GM21360 (cell line): ENCODE measurements at regions not wholly inside any gene's neighbourhood (a gene's known extent, or its start where the extent isn't known, plus 50 kb on each side); places are given as distances from the start of the nearest gene placed in this dataset.

ENCODE experiments used
- ATAC-seq: cut with Tn5 transposase; IDR thresholded peaks from one replicate; pipeline ENCODE4 v1.9.1; 2021; ENCODE audit warnings: mild to moderate bottlenecking, moderate library complexity; ENCODE audit not compliant: unreplicated experiment

DNA sequence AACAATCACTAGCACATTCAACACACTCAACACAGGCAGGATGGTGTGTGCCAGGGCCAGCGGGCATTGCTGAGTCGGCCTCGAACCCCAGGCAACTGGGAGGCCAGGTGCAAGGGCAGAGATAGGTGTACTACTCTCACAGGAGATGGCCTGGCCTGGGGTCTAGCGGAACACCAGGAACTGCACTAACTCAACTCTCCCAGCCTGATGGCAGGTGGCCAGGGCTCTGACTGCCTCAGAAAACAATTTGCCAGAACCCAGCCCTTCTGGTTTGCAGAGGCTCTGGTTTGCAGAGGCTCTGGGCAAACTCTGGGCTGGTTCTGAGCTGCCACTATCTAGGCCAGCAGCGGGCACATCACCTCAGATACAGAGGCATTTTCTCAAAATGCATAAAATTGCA lies 229.2 kb upstream of the CHRNA7 start:
- no peak for ATAC-seq

DNA sequence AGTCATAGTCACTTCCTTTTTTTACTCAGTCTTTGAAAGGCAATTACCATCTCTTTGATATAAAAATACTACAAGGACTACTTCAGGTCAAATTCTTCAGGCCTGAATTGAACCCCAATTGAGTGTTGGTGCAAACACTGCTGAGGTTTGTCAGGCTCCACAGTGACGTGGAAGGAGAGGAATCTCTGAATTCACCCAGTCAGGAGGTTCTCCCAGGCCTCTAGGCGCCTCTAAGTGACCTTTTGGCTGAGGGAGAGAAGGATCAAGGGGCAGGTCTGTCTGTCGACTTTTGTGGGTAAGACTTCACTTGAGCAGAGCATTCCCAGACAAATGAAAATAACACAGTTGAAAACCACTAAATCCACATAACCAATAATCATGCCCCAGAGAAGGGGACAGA lies 227.6 kb upstream of the CHRNA7 start:
- no peak for ATAC-seq

DNA sequence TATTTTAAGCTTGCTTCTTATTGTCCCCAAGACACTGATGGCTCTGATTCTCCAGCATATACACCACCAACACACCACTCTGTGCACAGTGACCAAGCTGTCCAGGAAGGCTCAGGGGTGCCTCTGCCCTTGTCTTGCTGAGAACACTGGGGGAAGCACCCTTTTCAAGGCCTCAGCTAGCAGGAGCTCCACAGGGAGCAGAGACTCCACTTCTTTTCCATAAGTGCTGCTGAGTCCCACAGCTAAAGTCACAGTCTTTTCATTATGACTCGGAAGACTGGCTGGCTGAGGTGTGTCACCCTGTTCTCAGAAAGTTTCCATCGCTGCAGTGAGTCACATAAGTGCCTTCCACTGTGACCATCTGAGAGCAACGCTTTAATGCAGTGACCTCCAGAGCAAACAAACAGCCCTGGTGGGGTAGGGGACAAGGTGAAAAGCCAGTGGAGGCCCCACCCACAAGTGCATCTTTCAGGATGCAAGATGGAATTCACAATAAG lies 226.9 kb upstream of the CHRNA7 start:
- no peak for ATAC-seq

DNA sequence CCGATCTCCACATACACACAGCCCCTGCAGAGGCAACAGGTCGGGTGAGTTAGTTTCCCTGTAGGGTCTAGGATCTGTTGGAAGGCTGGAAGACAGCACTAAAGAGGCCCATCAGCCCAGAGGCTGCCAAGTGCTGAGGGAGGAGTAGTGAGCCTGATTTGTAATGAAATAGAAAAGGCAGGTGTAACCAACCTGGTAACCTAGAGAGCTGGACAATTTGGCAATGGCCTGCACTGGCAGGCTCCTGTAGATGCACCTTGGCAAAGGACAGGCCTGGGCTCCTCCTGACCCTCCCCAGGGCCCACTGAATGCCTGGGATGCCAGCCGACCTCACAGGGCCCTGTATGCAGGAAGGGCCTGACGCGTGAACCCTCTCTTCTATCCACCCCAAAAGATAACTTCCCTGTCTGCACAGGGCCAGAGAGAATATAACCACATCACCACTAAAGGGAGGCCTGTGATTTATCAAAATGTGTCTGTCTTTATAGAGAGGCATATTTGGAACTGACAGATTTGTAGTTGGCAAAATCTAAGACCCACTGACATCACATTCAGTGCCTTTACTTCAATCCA lies 225.1 kb upstream of the CHRNA7 start:
- no peak for ATAC-seq

DNA sequence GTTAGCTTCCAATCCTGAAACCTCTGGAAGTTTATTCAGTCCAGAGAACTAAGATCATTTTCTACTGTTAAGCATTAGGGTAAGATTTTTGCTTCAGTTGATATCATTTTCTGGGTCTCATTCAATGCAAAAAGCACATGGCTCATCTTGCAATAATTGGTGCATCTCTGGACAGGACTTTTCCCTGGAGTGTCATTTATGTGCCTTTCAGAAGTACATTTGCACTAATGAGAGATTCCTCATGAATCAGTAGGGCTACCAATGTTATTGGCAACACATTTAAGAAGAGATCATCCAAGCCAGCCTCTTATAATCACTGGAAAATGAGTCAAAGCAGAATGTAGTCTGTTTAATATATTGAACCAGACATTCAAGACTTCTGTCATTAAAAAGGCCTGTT lies 224.2 kb upstream of the CHRNA7 start:
- ATAC-seq, result no peak

DNA sequence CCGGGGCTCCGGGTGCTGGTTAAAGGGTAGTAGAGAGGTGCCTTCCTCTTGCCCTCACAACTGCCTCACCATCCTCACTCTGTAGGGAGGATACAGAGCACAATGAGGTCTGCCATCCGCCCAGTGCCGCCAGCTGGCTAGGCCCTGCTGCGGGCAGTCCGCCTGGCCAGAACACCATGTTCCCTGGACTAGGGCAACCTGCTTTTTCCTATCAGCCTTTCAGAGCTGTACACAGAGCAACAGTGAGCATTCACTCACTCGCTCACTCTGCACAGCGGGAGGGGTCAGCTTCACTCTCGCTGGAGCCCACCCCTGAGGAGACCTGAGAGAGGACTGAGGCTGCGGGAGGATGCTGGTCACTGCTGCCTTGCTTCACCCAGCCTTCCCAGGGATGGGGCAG lies 218.7 kb upstream of the CHRNA7 start:
- no peak for ATAC-seq

DNA sequence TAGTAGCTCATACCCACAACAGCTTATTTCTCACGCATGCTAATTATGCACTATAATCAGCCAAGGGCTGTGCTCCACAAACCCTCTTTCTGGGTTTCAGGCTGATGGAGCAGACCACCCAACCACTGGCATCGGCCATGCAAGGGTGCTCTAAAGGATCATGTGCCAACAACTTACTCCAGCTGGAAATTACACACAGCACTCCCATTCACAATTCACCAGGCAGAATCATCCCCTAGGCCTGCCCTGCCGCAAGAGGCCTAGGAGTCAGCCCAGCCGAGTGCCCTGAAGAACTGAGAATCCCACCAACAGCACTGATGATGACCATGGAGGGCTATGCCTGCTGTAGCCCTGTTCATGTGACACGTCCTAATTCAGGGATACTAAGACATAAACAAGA lies 216.2 kb upstream of the CHRNA7 start:
- no peak for ATAC-seq

DNA sequence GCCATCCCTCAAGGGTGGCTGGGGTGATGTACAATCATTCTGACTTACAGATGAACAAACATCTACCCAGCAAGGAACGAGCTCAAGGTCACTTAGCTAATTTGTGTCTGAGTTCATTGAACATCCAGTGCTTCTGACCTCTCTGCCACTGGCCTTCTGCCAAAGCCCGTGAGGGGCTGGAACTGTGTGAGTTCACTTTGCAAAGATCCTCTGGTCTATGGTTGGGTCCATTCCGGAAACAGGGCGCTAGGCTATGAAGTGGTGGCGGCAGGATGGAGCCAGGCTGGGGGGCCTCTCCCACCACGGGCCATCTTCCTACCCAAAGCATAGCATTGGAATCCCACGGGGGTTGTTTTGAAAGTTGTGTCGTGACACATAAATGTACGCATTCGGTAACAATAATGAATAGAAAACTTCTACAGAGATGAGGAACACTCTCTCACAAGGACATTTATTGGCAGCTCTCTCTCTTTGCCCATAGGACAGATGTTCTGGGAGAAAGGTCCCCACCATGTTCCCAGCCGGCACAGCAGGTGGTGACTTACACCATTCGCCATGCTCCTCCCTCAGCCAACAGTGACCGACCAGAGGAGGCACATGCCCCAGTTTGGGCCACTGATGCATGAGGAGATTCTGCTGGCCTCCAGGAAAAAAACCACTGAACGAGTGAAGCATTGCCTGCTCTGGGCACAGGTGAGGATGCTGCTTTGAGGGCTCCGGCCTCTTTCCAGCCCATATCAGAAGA lies 214.7 kb upstream of the CHRNA7 start:
- ATAC-seq, result no peak

DNA sequence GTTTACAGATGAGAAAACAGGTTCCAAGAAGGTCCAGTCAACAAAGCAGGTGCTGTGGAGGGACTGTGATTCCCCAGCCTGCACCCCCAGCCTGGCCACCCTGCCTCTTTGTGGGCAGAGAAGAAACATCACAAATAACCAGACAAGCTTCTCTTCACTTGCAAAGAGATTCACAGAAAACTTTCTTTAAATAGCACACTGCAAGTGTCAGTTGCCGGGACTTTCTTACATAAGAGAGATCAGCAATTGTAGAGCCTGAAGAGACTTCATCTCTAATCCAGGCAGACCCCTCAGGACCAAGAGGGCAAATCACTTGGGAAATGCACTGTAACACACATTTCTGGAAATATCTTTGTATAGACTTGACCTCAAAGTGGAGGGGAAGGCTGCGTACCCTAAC lies 207.9 kb upstream of the CHRNA7 start:
- no peak for ATAC-seq

DNA sequence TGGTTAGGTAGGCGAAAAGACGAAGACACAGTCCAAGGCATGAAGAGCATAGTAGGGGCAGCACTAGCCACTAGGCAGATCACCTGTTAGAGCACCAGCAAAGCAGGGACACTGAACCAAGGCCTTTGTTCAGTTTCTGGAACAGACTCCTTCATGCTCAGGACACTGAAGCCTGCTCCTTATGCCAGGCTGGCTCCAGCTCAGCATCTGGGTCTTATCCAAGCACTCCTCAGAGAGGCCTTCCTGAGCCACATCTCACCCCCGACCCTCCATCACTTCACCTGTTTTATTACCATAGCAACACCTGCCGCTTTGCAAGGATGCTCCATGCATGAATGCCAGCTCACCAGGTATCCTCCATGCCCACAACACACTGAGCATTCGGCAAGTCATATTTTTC lies 206.3 kb upstream of the CHRNA7 start:
- no peak for ATAC-seq

DNA sequence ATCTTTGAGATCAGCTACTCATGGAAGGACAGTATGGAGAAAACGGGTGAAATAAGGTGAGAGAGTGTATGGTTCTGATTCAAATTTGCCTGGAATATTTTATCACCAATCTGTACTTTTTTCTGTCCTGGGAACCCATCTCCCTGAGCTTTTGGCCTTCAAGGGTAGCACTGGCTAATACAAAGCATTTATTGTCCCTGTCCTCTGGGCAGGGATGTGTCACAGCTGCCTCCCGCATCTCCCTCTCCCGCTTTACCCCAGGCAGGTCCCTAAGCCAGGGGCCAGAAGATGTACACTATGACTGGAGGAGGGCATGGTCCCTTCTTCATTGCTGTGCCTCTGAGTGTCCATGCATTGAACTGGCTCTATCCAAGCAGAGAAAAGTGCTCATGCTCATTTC lies 201.7 kb upstream of the CHRNA7 start:
- no peak for ATAC-seq

DNA sequence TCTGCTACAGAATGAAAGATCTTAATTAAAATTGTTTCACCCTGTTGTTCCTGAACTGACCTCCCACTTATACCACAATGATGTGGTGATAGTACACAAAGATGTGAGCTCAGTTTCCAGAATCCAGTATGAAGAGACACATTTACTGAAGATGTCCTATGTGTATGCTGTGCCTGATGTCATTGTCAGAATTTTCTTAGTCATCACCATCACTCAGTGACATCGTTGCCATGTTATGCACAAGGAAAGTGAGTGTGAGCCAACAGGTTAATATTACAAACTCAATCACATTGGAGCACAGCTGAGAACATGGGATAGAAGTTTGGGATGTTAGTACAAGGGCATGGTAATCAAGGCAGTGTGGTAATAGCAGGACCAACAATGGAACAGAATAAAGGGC lies 199.7 kb upstream of the CHRNA7 start:
- ATAC-seq, result no peak

DNA sequence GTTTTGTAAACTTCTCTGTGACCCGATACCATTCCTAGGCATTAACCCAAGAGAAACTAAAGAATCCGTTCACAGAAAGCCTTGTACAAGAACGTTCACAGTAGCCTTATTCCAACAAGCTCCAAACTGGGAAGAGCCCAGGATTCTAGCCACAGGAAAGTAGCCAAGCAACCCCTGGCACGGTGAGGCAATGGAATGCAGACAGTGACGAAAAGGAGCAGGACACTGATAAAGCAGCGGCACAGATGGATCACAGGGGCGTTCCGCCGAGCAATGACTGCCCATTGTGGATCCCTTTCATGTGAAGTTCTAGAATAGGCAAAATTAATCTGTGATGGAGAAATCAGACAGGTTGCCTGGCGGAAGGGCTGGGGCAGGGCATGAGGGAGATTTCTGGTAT lies 198.7 kb upstream of the CHRNA7 start:
- ATAC-seq, result no peak

DNA sequence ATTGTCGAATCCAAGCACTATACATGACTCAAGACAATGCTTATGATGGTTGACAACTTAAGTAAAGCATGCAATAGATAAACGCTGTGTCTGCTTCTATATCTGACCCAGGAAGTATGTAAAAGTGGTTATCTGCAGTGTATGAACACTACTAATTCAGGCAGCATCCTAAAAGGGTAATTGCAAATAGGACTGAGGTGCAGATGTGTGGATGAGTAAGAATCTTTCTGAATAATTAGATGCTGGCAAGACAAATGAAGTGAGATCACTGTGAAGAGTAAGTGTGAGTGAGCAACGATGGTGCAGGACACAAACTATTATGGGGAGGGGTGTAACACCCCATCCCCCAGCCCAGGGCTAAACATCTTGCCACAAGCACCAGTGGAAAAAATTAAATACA lies 195.7 kb upstream of the CHRNA7 start:
- ATAC-seq, result no peak

DNA sequence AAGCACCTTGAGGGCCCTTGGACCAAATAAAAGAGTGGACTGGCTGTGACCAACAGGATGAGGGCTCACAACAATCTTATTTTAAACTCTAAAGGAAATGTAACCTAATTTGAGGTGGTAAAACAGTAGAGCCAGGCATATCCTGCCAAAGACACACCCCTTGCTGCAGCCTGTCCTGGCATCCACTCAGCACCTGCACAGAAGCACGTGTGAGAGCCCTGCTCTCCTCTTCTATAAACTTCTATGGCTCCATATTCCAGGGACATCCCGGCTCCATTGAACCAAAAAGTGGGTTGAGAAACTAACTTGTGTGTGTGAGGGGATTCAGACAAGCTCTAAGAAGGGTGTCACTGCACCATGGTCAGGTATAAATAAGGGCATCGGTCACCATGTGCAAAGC lies 190.9 kb upstream of the CHRNA7 start:
- ATAC-seq, result no peak

DNA sequence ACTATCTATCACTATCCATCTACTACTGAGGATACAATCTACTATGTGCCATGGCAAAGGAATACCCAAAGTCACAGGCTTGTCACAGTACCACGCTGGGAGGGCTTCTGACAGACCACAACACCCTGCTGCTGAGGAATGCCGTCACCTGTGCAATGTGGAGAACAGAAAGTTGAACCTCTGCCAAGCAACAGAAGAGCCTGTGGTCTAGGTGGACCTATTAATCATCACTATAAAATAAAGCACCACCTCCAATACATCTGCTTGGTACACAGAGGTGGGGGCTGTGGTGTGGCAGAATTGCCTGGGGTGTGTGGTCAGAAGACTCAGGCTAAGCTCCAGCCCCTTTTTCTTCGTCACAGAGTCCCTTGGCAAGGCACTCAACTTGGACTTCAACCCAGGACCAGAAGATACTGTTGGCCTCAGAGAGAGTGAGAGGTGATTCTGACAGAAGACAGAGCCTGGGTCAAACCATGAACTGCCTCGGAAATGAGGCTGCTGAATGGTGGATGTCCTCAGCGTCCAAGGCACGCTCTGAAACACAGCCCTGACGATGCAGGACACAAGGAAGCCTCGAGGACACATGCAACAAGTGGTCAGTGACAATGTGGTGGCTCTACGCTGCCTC lies 189.4 kb upstream of the CHRNA7 start:
- ATAC-seq, result no peak

DNA sequence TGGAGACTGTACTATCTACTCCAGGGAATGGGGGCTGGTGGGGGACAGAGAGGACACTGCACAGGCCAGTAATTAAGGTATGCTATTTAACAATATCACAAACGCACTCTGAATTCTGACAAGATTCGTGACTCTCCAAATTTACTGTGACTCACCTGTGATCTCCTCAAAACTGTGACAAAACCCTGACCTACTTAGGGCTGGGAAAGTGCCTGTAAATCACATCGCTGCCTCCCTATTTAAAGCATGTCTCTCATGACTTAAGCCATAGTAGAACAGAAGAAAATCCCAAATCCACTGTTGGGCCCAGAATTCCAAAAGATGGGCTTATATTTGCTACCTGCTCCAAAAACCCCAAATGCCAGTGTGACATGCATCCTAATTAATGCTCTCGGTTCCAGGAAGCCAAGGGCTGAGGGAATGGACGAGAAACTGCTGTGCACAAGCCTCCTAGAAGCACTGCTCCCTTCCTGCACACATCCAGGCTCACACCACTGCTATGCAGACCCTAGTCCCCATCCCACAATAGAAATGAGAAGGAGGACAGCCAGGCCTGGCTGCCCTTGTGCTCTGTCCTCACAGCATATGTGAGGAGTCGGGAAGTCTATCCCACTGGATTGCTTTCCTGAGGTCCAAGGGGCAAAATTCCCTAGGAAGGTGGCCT lies 187.7 kb upstream of the CHRNA7 start:
- ATAC-seq, result no peak

DNA sequence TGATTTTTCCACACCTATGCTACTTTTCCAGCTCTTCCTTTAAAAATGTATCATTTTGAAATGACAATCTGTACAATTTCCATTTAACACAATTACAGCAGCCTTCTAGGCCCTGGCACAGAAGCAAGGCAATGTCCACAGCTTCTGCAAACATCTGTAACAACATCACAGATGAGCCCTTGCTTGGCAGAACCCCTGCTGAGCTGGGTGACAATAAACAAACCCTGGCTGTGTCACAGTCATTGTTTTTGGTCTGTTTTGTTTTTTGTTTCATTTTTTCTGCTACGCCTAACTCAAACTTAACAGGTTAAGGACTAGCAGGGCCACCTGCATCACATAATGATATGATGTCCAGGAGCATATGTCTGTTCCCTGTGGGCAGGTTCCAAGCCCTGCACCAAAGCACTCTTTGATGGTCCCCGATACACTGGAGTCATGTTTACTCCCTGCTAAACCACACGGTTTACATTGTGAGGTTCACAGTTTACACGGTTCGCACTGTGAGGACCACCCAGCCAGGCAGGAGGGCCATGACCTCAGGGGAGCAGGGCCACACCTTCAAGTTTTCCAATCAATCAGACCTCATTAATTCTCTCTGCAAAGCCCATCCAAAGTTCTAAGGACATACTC lies 186.8 kb upstream of the CHRNA7 start:
- ATAC-seq, result no peak

DNA sequence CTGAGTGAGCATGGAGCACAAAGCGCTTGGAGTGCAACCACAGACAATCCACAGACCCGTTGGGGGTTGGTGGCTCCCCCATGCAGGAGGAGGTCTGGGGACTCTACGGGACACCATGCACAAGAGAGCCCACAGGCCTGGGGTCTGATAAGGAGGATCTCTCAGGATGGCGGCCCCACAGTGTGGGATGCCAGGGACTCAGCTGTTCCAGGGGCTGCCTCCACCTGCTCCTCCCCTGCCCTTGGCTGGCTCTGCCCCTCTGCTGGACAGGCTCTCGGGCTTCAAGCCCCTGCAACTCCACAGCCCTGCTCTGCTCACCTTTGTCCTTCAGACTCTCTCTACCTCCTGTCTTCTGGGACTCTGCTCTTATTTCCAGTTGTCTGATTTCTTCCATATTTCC lies 184.5 kb upstream of the CHRNA7 start:
- no peak for ATAC-seq

DNA sequence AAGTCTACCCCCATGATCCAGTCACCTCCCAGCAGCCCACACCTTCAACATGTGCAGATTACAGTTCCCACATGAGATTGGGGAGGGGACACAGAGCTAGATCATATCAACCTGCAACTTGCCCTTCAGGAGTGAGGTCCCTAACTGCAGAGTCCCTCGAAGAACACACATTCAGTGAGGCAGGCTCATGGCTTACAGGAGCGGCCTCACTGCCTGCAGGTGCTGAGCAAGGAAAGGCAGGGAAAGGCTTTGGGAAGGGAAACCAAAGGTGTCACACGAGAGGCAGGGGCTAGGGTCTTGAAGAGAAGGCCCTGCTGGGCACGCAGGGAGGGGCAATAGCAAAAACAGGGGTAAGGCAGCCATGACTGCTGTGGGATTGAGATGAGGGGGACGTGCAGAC lies 182.4 kb upstream of the CHRNA7 start:
- no peak for ATAC-seq

DNA sequence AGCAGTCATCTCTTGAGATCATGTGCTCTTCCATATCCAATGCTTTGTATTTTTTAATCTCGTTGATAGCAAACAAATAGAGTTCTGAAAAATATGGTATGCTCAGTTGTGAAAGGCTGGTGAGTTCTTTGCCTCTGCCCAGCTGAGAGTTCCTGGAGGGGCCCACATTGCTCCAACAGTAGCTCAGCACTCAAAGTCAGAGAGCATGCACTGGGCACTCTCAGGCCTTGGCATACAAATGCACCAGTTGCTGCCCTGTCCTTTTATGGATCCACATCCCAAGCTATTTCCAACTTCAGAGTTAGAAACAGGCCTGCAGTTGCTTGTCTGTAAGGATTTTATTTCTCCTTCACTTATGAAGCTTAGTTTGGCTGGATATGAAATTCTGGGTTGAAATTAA lies 181.7 kb upstream of the CHRNA7 start:
- no peak for ATAC-seq
